Uterus (tissue), 2 donors: ENCODE measurements at regions not wholly inside any gene's neighbourhood (a gene's known extent, or its start where the extent isn't known, plus 50 kb on each side); places are given as distances from the start of the nearest gene placed in this dataset.

Source experiments
- CTCF ChIP-seq, 4 experiments: fragments of 200-600 bp in 2 of 4; fragments of 450-650 bp in 2 of 4; sonication (generic) in 2 of 4; IDR thresholded peaks; one replicate each; pipeline ENCODE4 v1.5.1; 2016 to 2019; ENCODE audit warnings: antibody characterized with exemption in 4 of 4, mild to moderate bottlenecking in 2 of 4, moderate library complexity in 1 of 4
- POLR2A ChIP-seq, 2 donors: fragments of 450-650 bp; IDR thresholded peaks; one replicate each; pipeline ENCODE4 v1.6.1; 2016; ENCODE audit warnings: antibody characterized with exemption in 2 of 2, mild to moderate bottlenecking in 1 of 2, moderate library complexity in 1 of 2

DNA sequence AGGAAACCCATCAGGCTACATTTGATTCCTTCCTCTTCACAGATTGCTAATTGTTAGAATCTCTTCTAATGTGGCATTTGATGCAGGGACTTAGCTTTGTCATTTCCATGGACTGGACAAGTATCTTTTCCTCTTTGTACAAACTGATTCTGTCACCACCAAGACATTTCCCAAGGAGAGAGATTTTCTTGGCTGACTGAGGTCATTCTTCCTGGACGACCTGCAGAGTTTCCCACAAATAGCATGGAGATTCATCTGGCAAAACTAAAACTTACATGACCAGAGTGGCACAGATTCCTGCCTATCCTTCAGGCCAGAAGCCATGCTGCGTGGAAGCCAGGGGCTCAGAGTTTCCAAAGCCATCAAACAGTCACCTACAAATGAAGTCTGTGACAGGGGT is 269.2 kb upstream of the LRTM1 start:
- no peak for TF ChIP-seq POLR2A (IDR thresholded peaks at IDR 0.05)
- no peak for TF ChIP-seq CTCF (IDR thresholded peaks at IDR 0.05)
